Activated naive CD8-positive, alpha-beta T cell treated with anti-CD3 and anti-CD28 coated beads, Interleukin-2, amount 50 U/mL, for 24 hours (primary cell): ENCODE measurements at regions not wholly inside any gene's neighbourhood (a gene's known extent, or its start where the extent isn't known, plus 50 kb on each side); places are given as distances from the start of the nearest gene placed in this dataset.

ENCODE experiments used
- ATAC-seq: fragments of 150-1000 bp; cut with Tn5 transposase; one replicate; pipeline ENCODE4 v1.10.0; 2021
- DNase-seq: peaks from one replicate; pipeline ENCODE4 v3.0.0; 2021
- H3K27ac Mint-ChIP-seq: one replicate; pipeline ENCODE4 v1.8.0; 2021; ENCODE audit warnings: mild to moderate bottlenecking, mixed read lengths
- H3K27me3 Mint-ChIP-seq: one replicate; pipeline ENCODE4 v1.8.0; 2021; ENCODE audit warnings: mixed read lengths
- H3K36me3 Mint-ChIP-seq: one replicate; pipeline ENCODE4 v1.8.0; 2021; ENCODE audit warnings: low read depth, mixed read lengths
- H3K4me1 Mint-ChIP-seq: one replicate; pipeline ENCODE4 v1.8.0; 2021; ENCODE audit warnings: mixed read lengths
- H3K4me3 Mint-ChIP-seq: one replicate; pipeline ENCODE4 v1.8.0; 2021; ENCODE audit warnings: mild to moderate bottlenecking, moderate library complexity, mixed read lengths
- H3K9me3 Mint-ChIP-seq: one replicate; pipeline ENCODE4 v1.8.0; 2021; ENCODE audit warnings: mixed read lengths

- Mint-ChIP-seq H3K4me1 (no peaks in the 10 kb centered on the region), H3K9me3 (no peaks in the 10 kb centered on the region), H3K27ac (no peak overlapping the region), H3K36me3 (no peaks in the 10 kb centered on the region), H3K27me3 (peaks cover 4% of the 10 kb centered on the region), H3K4me3 (no peak overlapping the region)
- DNase-seq (no peak), ATAC-seq (no peak)
Measured at GRCh38 chr5:6184481-6184880, 193.9 kb downstream of the MED10 start.

- H3K36me3 Mint-ChIP-seq = no peaks in the 10 kb centered on the region
- H3K4me1 Mint-ChIP-seq = no peaks in the 10 kb centered on the region
- no peak for ATAC-seq
- H3K27ac Mint-ChIP-seq = no peak overlapping the region
- H3K4me3 Mint-ChIP-seq = no peak overlapping the region
- peaks cover 4% of the 10 kb centered on the region for H3K27me3 Mint-ChIP-seq
- H3K9me3 Mint-ChIP-seq = no peaks in the 10 kb centered on the region
- no peak for DNase-seq
Measured at GRCh38 chr5:6183391-6184390, 194.7 kb downstream of the MED10 start.

- H3K27me3 Mint-ChIP-seq = peaks cover 4% of the 10 kb centered on the region
Measured at GRCh38 chr5:6182271-6182815, 196.0 kb downstream of the MED10 start.

GRCh38 chr5:6181871-6182270 is 196.5 kb downstream of the MED10 start:
- DNase-seq (no peak), ATAC-seq (no peak)
- Mint-ChIP-seq H3K27me3 (peaks cover 4% of the 10 kb centered on the region), H3K4me3 (no peak overlapping the region), H3K9me3 (no peaks in the 10 kb centered on the region), H3K36me3 (no peaks in the 10 kb centered on the region), H3K27ac (no peak overlapping the region), H3K4me1 (no peaks in the 10 kb centered on the region)

More at GRCh38 chr5:6182271-6182815, 196.0 kb downstream of the MED10 start:
- Mint-ChIP-seq H3K27ac (no peak overlapping the region), H3K36me3 (no peaks in the 10 kb centered on the region), H3K4me3 (no peak overlapping the region), H3K9me3 (no peaks in the 10 kb centered on the region), H3K4me1 (no peaks in the 10 kb centered on the region)
- DNase-seq (no peak), ATAC-seq (no peak)

- Mint-ChIP-seq H3K27me3 (peaks cover 4% of the 10 kb centered on the region), H3K36me3 (no peaks in the 10 kb centered on the region), H3K4me1 (no peaks in the 10 kb centered on the region), H3K4me3 (no peak overlapping the region), H3K27ac (no peak overlapping the region), H3K9me3 (no peaks in the 10 kb centered on the region)
- DNase-seq (no peak), ATAC-seq (no peak)
Measured at GRCh38 chr5:6181147-6181729, 197.1 kb downstream of the MED10 start.

GRCh38 chr5:6180231-6180872 is 198.0 kb downstream of the MED10 start:
- H3K36me3 Mint-ChIP-seq = no peaks in the 10 kb centered on the region
- ATAC-seq (no peak), DNase-seq (no peak)
- no peaks in the 10 kb centered on the region for H3K9me3 Mint-ChIP-seq
- H3K4me3 Mint-ChIP-seq = no peak overlapping the region
- no peak overlapping the region for H3K27ac Mint-ChIP-seq
- no peaks in the 10 kb centered on the region for H3K4me1 Mint-ChIP-seq
- peaks cover 1% of the 10 kb centered on the region for H3K27me3 Mint-ChIP-seq

GRCh38 chr5:6178846-6179532 is 199.4 kb downstream of the MED10 start:
- Mint-ChIP-seq H3K4me1 (no peaks in the 10 kb centered on the region), H3K27me3 (no peaks in the 10 kb centered on the region), H3K9me3 (no peaks in the 10 kb centered on the region), H3K4me3 (no peak overlapping the region), H3K36me3 (no peaks in the 10 kb centered on the region), H3K27ac (no peak overlapping the region)
- DNase-seq = no peak
- ATAC-seq = no peak

- no peak for ATAC-seq
- DNase-seq = no peak
- Mint-ChIP-seq H3K36me3 (no peaks in the 10 kb centered on the region), H3K27ac (no peak overlapping the region), H3K4me3 (no peak overlapping the region), H3K9me3 (no peaks in the 10 kb centered on the region), H3K4me1 (no peaks in the 10 kb centered on the region), H3K27me3 (no peaks in the 10 kb centered on the region)
Measured at GRCh38 chr5:6177926-6178325, 200.4 kb downstream of the MED10 start.

GRCh38 chr5:6176102-6176693 is 202.1 kb downstream of the MED10 start:
- H3K4me1 Mint-ChIP-seq = no peaks in the 10 kb centered on the region
- no peak overlapping the region for H3K27ac Mint-ChIP-seq
- ATAC-seq = no peak
- H3K27me3 Mint-ChIP-seq = no peaks in the 10 kb centered on the region
- DNase-seq = no peak
- no peaks in the 10 kb centered on the region for H3K36me3 Mint-ChIP-seq
- no peaks in the 10 kb centered on the region for H3K9me3 Mint-ChIP-seq
- H3K4me3 Mint-ChIP-seq = no peak overlapping the region

GRCh38 chr5:6175172-6175854 is 203.0 kb downstream of the MED10 start:
- H3K27me3 Mint-ChIP-seq = no peaks in the 10 kb centered on the region
- no peaks in the 10 kb centered on the region for H3K36me3 Mint-ChIP-seq
- no peak overlapping the region for H3K27ac Mint-ChIP-seq
- ATAC-seq (no peak), DNase-seq (no peak)
- no peaks in the 10 kb centered on the region for H3K4me1 Mint-ChIP-seq
- H3K4me3 Mint-ChIP-seq = no peak overlapping the region
- H3K9me3 Mint-ChIP-seq = no peaks in the 10 kb centered on the region

- Mint-ChIP-seq H3K36me3 (no peaks in the 10 kb centered on the region), H3K27ac (no peak overlapping the region), H3K27me3 (peaks cover 5% of the 10 kb centered on the region), H3K9me3 (no peaks in the 10 kb centered on the region), H3K4me3 (no peak overlapping the region), H3K4me1 (no peaks in the 10 kb centered on the region)
- ATAC-seq = no peak
- no peak for DNase-seq
Measured at GRCh38 chr5:6169660-6170059, 208.7 kb downstream of the MED10 start.

GRCh38 chr5:6166698-6167394 is 211.5 kb downstream of the MED10 start:
- DNase-seq = no peak
- H3K36me3 Mint-ChIP-seq = no peaks in the 10 kb centered on the region
- no peaks in the 10 kb centered on the region for H3K9me3 Mint-ChIP-seq
- H3K4me1 Mint-ChIP-seq = no peaks in the 10 kb centered on the region
- no peak overlapping the region for H3K27ac Mint-ChIP-seq
- no peak overlapping the region for H3K4me3 Mint-ChIP-seq
- ATAC-seq = no peak
- peaks cover 10% of the 10 kb centered on the region for H3K27me3 Mint-ChIP-seq

GRCh38 chr5:6163913-6164312 is 214.4 kb downstream of the MED10 start:
- Mint-ChIP-seq H3K27me3 (peaks cover 10% of the 10 kb centered on the region), H3K36me3 (no peaks in the 10 kb centered on the region), H3K27ac (no peak overlapping the region), H3K4me3 (no peak overlapping the region), H3K9me3 (no peaks in the 10 kb centered on the region), H3K4me1 (no peaks in the 10 kb centered on the region)
- ATAC-seq (no peak), DNase-seq (no peak)
